HEK293 (cell line): ENCODE measurements at regions not wholly inside any gene's neighbourhood (a gene's known extent, or its start where the extent isn't known, plus 50 kb on each side); places are given as distances from the start of the nearest gene placed in this dataset.

Source experiments
- TRIM28 ChIP-seq: IDR thresholded peaks from 2 replicates; pipeline ENCODE4 v1.6.1; 2011; ENCODE audit warnings: low read length, control low read depth, borderline replicate concordance
- TF ChIP-seq, protein P1 (sequence below): fragments of 450-650 bp; formaldehyde crosslinking; IDR thresholded peaks from 2 replicates; pipeline ENCODE4 v1.5.1; 2016; ENCODE audit warnings: missing biosample characterization, missing genetic modification characterization

DNA sequence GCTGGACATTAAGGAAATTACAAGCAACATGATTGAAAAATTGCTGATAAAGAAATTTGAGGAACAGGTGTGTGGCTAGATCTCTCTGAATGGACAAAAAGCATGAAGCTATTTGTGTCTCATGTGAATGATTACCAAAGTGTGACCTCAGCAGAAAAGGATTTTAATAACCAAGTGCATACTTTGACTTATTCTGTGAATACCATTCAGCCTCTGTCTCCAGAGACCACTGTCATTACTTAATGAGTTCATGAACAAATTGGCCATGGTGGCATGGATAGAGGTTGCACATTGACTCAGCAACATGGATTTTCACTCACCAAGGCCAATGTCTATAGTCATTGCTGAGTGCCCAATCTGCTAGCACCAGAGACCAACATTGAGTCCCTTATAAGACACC lies 874.6 kb upstream of the POT1 start:
- TF ChIP-seq, protein P1, sequence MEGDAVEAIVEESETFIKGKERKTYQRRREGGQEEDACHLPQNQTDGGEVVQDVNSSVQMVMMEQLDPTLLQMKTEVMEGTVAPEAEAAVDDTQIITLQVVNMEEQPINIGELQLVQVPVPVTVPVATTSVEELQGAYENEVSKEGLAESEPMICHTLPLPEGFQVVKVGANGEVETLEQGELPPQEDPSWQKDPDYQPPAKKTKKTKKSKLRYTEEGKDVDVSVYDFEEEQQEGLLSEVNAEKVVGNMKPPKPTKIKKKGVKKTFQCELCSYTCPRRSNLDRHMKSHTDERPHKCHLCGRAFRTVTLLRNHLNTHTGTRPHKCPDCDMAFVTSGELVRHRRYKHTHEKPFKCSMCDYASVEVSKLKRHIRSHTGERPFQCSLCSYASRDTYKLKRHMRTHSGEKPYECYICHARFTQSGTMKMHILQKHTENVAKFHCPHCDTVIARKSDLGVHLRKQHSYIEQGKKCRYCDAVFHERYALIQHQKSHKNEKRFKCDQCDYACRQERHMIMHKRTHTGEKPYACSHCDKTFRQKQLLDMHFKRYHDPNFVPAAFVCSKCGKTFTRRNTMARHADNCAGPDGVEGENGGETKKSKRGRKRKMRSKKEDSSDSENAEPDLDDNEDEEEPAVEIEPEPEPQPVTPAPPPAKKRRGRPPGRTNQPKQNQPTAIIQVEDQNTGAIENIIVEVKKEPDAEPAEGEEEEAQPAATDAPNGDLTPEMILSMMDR (tag by site-specific recombination): no peak
- TF ChIP-seq TRIM28: no peak
